Coronary artery (tissue), 2 donors: ENCODE measurements at regions not wholly inside any gene's neighbourhood (a gene's known extent, or its start where the extent isn't known, plus 50 kb on each side); places are given as distances from the start of the nearest gene placed in this dataset.
"Not testable (repeated sequence)": the region's sequence is repeated elsewhere in the genome, so short reads cannot be mapped to it uniquely, and the experiment has no call there.

Source experiments
- DNase-seq: peaks from one replicate; pipeline ENCODE4 v3.0.0-alpha.2; 2017; ENCODE audit warnings: low spot score
- H3K27ac ChIP-seq, 2 donors: fragments of 200-600 bp; sonication (generic); one replicate each; pipeline ENCODE4 v1.5.1; 2016 to 2019
- H3K4me3 ChIP-seq: fragments of 200-600 bp; sonication (generic); 2 replicates; pipeline ENCODE4 v1.5.1; 2016; ENCODE audit warnings: mild to moderate bottlenecking, moderate library complexity
- TF ChIP-seq, protein P1 (sequence below): fragments of 200-600 bp; sonication (generic); IDR thresholded peaks from one replicate; pipeline ENCODE4 v1.5.1; 2019; ENCODE audit warnings: antibody characterized with exemption

DNA sequence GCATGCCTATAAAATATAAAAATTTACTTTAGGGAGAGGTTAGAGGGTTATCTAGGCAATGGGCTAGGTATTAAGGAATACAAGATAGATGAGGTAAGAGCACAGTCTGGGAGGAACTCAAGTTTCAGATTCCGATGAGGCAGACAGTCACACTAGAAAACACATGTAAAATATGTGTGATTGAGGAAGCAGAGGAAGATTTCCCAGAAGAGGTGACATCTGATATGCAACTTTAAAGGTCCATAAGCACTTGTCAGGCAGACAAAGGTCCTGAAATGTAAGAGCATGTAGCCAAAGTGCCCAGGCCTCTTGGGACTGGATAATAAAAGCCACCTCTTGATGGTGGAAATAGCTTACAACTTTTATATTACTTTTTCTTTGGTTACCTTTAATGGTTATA, 81.1 kb upstream of the AADAT start:
- no peak overlapping the region for H3K27ac ChIP-seq

DNA sequence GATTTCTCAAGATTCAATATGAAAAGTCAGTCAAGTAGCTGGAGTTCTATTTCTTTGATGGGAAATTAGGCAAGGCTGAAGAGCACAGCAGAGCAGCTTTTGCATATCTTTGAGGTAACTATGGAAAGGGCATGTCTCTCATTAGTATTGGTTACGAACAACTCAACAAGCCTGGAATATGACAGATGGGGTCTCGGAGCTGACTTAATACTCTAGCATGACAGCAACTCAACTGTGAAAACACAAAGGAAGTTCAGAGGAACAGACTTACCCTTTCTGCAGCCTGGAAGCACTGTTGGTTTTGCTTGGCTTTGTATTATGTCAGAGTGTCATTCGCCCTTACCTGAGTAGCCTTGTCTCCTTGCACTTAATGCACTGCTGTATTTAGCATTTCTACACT, 79.9 kb upstream of the AADAT start:
- no peak for DNase-seq
- no peak overlapping the region for H3K4me3 ChIP-seq
- no peak overlapping the region for H3K27ac ChIP-seq
- TF ChIP-seq, protein P1, sequence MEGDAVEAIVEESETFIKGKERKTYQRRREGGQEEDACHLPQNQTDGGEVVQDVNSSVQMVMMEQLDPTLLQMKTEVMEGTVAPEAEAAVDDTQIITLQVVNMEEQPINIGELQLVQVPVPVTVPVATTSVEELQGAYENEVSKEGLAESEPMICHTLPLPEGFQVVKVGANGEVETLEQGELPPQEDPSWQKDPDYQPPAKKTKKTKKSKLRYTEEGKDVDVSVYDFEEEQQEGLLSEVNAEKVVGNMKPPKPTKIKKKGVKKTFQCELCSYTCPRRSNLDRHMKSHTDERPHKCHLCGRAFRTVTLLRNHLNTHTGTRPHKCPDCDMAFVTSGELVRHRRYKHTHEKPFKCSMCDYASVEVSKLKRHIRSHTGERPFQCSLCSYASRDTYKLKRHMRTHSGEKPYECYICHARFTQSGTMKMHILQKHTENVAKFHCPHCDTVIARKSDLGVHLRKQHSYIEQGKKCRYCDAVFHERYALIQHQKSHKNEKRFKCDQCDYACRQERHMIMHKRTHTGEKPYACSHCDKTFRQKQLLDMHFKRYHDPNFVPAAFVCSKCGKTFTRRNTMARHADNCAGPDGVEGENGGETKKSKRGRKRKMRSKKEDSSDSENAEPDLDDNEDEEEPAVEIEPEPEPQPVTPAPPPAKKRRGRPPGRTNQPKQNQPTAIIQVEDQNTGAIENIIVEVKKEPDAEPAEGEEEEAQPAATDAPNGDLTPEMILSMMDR: no peak

More for the DNA sequence above, 81.1 kb upstream of the AADAT start:
- no peak for DNase-seq
- TF ChIP-seq, protein P1: no peak
- H3K4me3 ChIP-seq: no peak overlapping the region

DNA sequence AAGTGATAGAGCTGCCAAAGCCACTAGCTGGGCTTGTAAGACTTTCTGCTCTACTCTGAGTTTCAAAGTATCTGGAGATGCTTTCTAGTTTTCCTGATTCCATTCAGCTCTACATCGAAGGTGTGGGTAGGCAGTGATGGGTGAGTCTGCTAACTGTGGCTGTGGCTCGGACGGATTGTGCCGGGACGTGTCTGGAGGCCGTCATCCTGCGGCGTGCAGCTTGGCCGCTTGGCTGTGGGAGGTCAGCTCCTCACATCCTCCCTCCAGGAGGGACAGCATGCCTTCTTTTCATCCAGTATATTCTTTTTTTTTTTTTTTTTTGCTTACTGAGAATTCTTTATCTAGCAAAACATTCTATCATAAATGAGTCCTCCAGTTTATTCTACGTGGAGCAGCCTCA, 77.9 kb upstream of the AADAT start:
- TF ChIP-seq, protein P1: no peak
- H3K27ac ChIP-seq: no peak overlapping the region
- H3K4me3 ChIP-seq: no peak overlapping the region
- no peak for DNase-seq

DNA sequence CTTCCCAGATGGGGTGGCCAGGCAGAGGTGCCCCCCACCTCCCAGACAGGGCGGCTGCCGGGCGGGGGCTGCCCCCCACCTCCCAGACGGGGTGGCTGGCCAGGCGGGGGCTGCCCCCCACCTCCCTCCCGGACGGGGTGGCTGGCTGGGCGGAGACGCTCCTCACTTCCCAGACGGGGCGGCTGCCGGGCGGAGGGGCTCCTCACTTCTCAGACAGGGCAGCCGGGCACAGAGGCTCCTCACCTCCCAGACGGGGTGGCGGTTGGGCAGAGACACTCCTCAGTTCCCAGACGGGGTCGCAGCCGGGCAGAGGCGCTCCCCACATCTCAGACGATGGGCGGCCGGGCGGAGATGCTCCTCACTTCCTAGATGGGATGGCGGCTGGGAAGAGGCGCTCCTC, 76.4 kb upstream of the AADAT start:
- not testable (repeated sequence) for H3K4me3 ChIP-seq, DNase-seq, H3K27ac ChIP-seq

DNA sequence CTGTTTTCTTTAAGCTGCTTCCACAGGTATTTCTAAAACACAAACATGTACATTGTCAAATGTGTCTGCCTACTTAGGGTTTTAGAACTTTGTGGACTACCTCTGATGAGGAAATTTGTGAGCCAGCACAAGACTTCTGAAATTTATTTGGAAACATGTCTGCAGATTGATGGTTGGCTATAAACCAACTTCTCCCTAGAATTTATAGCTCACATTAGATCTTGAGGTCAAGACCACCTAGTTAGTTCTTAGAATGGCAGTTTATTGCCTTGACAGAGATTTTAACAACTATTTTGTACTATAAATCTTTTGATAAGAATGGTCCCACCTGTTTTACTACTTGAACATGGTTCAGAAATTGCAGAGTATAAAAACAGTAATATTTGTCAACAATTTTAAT, 72.7 kb upstream of the AADAT start:
- no peak overlapping the region for H3K27ac ChIP-seq
- TF ChIP-seq, protein P1: no peak
- no peak overlapping the region for H3K4me3 ChIP-seq
- DNase-seq: no peak

DNA sequence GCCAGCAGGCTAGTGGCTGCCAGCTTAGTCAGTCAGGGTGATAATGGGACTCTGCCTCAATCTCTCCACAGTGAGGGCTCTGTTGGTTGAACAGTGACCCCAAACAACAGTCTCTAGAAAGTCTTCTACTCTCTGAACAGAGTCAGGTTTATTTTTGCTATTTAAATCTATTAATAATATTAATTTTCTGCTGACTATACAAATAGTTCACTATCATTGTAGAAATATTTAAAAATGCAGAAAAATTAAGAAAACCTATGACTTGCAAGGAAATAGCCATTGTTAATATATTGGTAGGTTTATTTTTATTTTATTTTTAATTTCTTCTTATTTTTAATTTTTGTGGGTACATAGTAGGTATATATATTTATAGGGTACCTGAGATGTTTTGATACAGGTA, 67.9 kb upstream of the AADAT start:
- Histone ChIP-seq H3K4me3 (no peak overlapping the region), H3K27ac (no peak overlapping the region)
- DNase-seq: no peak
- TF ChIP-seq, protein P1: no peak

DNA sequence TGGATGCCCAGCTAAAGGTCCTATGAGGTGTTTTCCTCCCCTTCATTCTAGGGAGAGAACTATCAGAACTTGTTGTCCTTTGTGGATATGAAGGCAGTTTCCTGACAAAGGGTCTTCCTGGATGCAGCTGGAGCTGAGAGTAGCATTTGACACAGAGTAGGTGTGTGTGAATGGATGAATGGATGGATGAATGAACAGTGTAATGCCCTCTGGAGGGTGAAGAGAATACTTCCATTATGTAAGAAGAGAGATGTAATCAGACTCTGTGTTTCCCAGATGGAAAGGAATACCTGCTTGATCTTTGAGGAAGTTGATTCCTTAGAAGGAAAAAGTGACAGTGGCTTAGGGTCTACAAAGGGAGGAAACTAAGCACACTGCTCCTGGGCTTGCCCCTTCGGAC, 55.4 kb upstream of the AADAT start:
- H3K4me3 ChIP-seq: no peak overlapping the region
- TF ChIP-seq, protein P1: no peak
- no peak for DNase-seq

DNA sequence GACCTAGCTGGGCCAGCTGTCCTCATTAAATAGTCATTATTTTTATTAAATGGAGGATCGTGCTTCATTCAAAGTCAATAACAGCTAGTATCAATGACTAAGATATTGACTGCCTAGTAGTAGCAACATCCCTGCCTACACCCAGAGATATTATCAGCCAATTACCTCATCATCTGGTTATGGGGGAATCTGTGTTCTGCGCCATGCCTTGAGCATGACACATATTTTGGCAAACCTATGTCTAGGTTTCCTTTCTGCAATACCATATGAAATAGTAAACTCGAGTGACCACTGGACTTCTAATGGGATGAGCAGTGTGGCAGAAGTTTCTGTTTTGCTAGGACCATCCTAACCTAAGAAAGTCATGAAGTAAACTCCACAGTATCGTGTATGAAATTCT, 50.0 kb upstream of the AADAT start:
- H3K27ac ChIP-seq: no peak overlapping the region
- DNase-seq: no peak
- no peak overlapping the region for H3K4me3 ChIP-seq
- TF ChIP-seq, protein P1: no peak

More for the DNA sequence above, 55.4 kb upstream of the AADAT start:
- no peak overlapping the region for H3K27ac ChIP-seq
